SK-N-SH treated with all-trans-retinoic acid at 6 μM for 48 hours (cell line): ENCODE measurements at regions not wholly inside any gene's neighbourhood (a gene's known extent, or its start where the extent isn't known, plus 50 kb on each side); places are given as distances from the start of the nearest gene placed in this dataset.

ENCODE experiments used
- CREB5 ChIP-seq: fragments of 250-450 bp; sonication (Bioruptor Pico); IDR thresholded peaks from 2 replicates; pipeline ENCODE4 v1.5.1; 2020; ENCODE audit warnings: low read depth, mild to moderate bottlenecking, moderate library complexity
- TOX ChIP-seq: fragments of 250-450 bp; sonication (Bioruptor Pico); IDR thresholded peaks from 2 replicates; pipeline ENCODE4 v1.8.0; 2021; ENCODE audit warnings: mild to moderate bottlenecking, moderate library complexity, borderline replicate concordance

DNA sequence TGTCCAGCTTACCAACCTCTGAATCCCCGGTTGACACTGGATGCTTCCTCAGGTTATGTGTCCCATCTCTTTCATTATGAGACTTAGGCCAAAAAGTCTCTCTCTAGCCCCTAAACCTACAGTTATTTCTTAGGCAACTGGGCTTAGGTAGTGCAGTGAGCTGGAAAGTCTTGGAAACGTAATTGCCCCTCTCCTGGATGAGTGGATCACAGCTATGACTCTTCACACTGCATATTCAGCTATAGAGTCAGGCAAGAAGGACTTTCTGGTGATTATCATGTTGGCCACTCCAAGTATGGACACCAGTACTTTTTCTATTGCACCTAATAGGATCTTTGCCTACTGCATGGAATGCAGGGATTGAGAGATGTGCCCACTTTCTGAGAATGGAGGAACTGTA is 458.3 kb upstream of the CELF4 start:
- TF ChIP-seq CREB5 (CRISPR knock-in tag) (no peak), TOX (CRISPR knock-in tag) (no peak)
